Neural progenitor cell (in vitro differentiated cells): ENCODE measurements at regions not wholly inside any gene's neighbourhood (a gene's known extent, or its start where the extent isn't known, plus 50 kb on each side); places are given as distances from the start of the nearest gene placed in this dataset.
"Not testable (repeated sequence)": the region's sequence is repeated elsewhere in the genome, so short reads cannot be mapped to it uniquely, and the experiment has no call there.

Experiments used
- DNase-seq: peaks from one replicate; pipeline ENCODE4 v3.0.0-alpha.2; 2016; ENCODE audit warnings: low spot score
- H2AFZ ChIP-seq: fragments of 200-600 bp; sonication (generic); replicated peaks from 2 replicates; pipeline ENCODE4 v1.6.1; 2016; ENCODE audit warnings: antibody characterized with exemption
- H3F3A ChIP-seq: fragments of 200-600 bp; sonication (generic); 2 replicates; pipeline ENCODE4 v1.6.1; 2016; ENCODE audit warnings: antibody characterized with exemption, low read depth
- H3K27ac ChIP-seq: fragments of 200-600 bp; sonication (generic); 2 replicates; pipeline ENCODE4 v1.5.1; 2016; ENCODE audit warnings: mild to moderate bottlenecking
- H3K27me3 ChIP-seq: fragments of 200-600 bp; sonication (generic); 2 replicates; pipeline ENCODE4 v1.6.1; 2016; ENCODE audit warnings: mild to moderate bottlenecking, moderate library complexity
- H3K36me3 ChIP-seq: fragments of 200-600 bp; sonication (generic); 2 replicates; pipeline ENCODE4 v1.5.1; 2016
- H3K4me1 ChIP-seq: fragments of 200-600 bp; sonication (generic); 2 replicates; pipeline ENCODE4 v1.6.1; 2016; ENCODE audit warnings: mixed run types
- H3K4me2 ChIP-seq: fragments of 200-600 bp; sonication (generic); 2 replicates; pipeline ENCODE4 v1.6.1; 2016
- H3K4me3 ChIP-seq: fragments of 200-600 bp; sonication (generic); 2 replicates; pipeline ENCODE4 v1.5.1; 2016
- H3K79me2 ChIP-seq: fragments of 200-600 bp; sonication (generic); 2 replicates; pipeline ENCODE4 v1.6.1; 2016; ENCODE audit warnings: low read depth
- H3K9ac ChIP-seq: fragments of 200-600 bp; sonication (generic); 2 replicates; pipeline ENCODE4 v1.6.1; 2016
- H3K9me3 ChIP-seq: fragments of 200-600 bp; sonication (generic); 2 replicates; pipeline ENCODE4 v1.5.1; 2016; ENCODE audit warnings: low read depth
- H4K20me1 ChIP-seq: fragments of 200-600 bp; sonication (generic); 2 replicates; pipeline ENCODE4 v1.6.1; 2016; ENCODE audit warnings: low read depth
- H3K27ac Mint-ChIP-seq: 3 replicates; pipeline ENCODE4 v1.8.0; 2021; ENCODE audit warnings: mixed read lengths
- H3K27me3 Mint-ChIP-seq: 2 replicates; pipeline ENCODE4 v1.8.0; 2022; ENCODE audit warnings: low read depth, mild to moderate bottlenecking, inconsistent platforms, moderate library complexity, mixed read lengths; ENCODE audit not compliant: insufficient read depth
- H3K36me3 Mint-ChIP-seq: 3 replicates; pipeline ENCODE4 v1.8.0; 2021; ENCODE audit warnings: mixed read lengths
- H3K4me1 Mint-ChIP-seq: 3 replicates; pipeline ENCODE4 v1.8.0; 2021; ENCODE audit warnings: mixed read lengths
- H3K4me3 Mint-ChIP-seq: 3 replicates; pipeline ENCODE4 v1.8.0; 2021; ENCODE audit warnings: mild to moderate bottlenecking, moderate library complexity, mixed read lengths
- H3K9me3 Mint-ChIP-seq: 3 replicates; pipeline ENCODE4 v1.8.0; 2020; ENCODE audit warnings: mixed read lengths
- EZH2 ChIP-seq: fragments of 200-600 bp; sonication (generic); IDR thresholded peaks from 2 replicates; pipeline ENCODE4 v1.6.1; 2017; ENCODE audit warnings: antibody characterized with exemption, mild to moderate bottlenecking, moderate library complexity
- EZH2phosphoT487 ChIP-seq: fragments of 200-600 bp; sonication (generic); IDR thresholded peaks from 2 replicates; pipeline ENCODE4 v1.6.1; 2017; ENCODE audit warnings: antibody characterized with exemption
- TF ChIP-seq, protein P1 (sequence below): fragments of 200-600 bp; sonication (generic); IDR thresholded peaks from 2 replicates; pipeline ENCODE4 v1.5.1; 2017; ENCODE audit warnings: antibody characterized with exemption, mild to moderate bottlenecking

DNA sequence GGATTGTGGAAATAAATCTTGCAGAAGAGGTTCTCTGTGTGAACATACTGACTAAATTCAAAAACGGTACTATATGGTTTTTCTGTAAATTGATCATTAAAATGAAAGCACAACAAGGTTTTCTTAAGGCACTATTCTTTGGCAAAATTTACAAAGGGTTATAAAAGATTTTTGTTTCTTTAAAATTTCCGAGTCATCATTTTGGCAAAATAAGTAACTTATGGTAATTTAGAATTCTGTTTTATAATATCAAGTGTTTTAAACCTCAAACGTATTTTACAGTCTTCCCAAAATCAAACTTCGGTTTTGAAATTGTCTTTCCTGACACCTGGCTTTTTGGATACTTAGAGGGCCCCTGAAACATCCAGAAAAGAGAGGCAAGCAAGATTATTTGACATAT, 101.9 kb upstream of the TFPI start:
- H3K4me1 ChIP-seq = no peaks in the 10 kb centered on the region
- H3K9ac ChIP-seq = no peak overlapping the region
- TF ChIP-seq EZH2phosphoT487 (no peak), EZH2 (no peak)
- TF ChIP-seq, protein P1, sequence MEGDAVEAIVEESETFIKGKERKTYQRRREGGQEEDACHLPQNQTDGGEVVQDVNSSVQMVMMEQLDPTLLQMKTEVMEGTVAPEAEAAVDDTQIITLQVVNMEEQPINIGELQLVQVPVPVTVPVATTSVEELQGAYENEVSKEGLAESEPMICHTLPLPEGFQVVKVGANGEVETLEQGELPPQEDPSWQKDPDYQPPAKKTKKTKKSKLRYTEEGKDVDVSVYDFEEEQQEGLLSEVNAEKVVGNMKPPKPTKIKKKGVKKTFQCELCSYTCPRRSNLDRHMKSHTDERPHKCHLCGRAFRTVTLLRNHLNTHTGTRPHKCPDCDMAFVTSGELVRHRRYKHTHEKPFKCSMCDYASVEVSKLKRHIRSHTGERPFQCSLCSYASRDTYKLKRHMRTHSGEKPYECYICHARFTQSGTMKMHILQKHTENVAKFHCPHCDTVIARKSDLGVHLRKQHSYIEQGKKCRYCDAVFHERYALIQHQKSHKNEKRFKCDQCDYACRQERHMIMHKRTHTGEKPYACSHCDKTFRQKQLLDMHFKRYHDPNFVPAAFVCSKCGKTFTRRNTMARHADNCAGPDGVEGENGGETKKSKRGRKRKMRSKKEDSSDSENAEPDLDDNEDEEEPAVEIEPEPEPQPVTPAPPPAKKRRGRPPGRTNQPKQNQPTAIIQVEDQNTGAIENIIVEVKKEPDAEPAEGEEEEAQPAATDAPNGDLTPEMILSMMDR = no peak
- no peaks in the 10 kb centered on the region for H3K9me3 ChIP-seq
- Mint-ChIP-seq H3K4me3 (no peak overlapping the region), H3K36me3 (no peaks in the 10 kb centered on the region), H3K9me3 (peaks cover 4% of the 10 kb centered on the region), H3K27me3 (no peaks in the 10 kb centered on the region), H3K27ac (no peak overlapping the region), H3K4me1 (no peaks in the 10 kb centered on the region)
- no peaks in the 10 kb centered on the region for H3K36me3 ChIP-seq
- H3K79me2 ChIP-seq = no peaks in the 10 kb centered on the region
- no peak overlapping the region for H3K27ac ChIP-seq
- no peaks in the 10 kb centered on the region for H3K27me3 ChIP-seq
- H3K4me3 ChIP-seq = no peak overlapping the region
- no peak for DNase-seq
- no peak overlapping the region for H3K4me2 ChIP-seq
- H4K20me1 ChIP-seq = no peaks in the 10 kb centered on the region
- no peak overlapping the region for H2AFZ ChIP-seq
- H3F3A ChIP-seq = no peaks in the 10 kb centered on the region

DNA sequence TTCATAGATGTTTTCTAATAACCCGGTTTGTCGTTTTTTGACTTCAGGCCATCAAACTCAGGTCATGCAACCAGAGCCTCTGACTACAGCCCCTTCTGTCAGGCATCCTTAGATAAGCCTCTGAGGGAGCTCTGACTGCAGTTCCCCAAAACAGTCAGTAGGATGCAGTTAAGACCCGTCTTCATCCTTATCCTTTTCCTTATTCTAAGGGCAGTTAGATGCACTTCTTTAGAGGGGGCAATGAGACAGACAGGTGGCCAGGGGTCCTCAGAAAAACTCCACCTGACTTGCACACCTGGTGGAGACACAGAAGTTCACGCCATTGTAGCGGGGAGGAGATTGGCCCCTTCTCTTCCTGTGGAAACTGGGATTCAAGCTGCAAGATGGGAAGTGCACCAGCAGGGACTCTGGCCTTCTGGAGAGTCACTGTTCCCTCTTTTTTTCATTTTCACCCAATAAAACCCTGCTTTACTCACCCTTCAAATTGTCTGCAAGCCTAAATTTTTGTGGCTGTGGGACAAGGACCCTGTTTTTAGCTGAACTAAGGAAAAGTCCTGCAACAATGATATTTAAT, 104.8 kb upstream of the TFPI start:
- no peak overlapping the region for H3K9ac ChIP-seq
- no peaks in the 10 kb centered on the region for H3K27me3 ChIP-seq
- no peaks in the 10 kb centered on the region for H4K20me1 ChIP-seq
- H3K9me3 ChIP-seq = no peaks in the 10 kb centered on the region
- Mint-ChIP-seq H3K36me3 (peaks cover 3% of the 10 kb centered on the region), H3K4me1 (peaks cover 8% of the 10 kb centered on the region), H3K4me3 (no peak overlapping the region), H3K27me3 (no peaks in the 10 kb centered on the region), H3K27ac (no peak overlapping the region), H3K9me3 (peaks cover 9% of the 10 kb centered on the region)
- peak overlapping the region; percentile 45 for H2AFZ ChIP-seq
- no peak overlapping the region for H3K27ac ChIP-seq
- no peaks in the 10 kb centered on the region for H3K36me3 ChIP-seq
- no peaks in the 10 kb centered on the region for H3F3A ChIP-seq
- H3K4me1 ChIP-seq = peaks cover 4% of the 10 kb centered on the region
- TF ChIP-seq, protein P1 = peak; percentile 61
- TF ChIP-seq EZH2phosphoT487 = no peak
- H3K79me2 ChIP-seq = no peaks in the 10 kb centered on the region
- DNase-seq = peak; percentile 74
- no peak overlapping the region for H3K4me2 ChIP-seq
- no peak overlapping the region for H3K4me3 ChIP-seq

DNA sequence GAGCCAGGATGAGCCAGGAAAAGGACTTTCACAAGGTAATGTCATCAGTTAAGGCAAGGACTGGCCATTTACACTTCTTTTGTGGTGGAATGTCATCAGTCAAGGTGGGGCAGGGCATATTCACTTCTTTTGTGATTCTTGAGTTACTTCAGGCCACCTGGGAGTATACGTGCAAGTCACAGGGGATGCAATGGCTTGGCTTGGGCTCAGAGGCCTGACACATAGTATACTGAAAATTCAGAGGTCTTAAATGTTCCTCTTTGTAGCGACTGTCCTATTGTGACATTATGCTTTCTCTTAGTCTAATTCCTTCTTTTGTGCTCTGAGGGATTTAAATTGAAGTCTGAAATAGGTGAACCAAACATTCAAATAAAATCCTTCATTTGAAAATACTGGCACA, 121.8 kb upstream of the TFPI start:
- not testable (repeated sequence) for H3K27ac ChIP-seq, H3K27ac Mint-ChIP-seq, H3K36me3 ChIP-seq, H3F3A ChIP-seq, H3K4me1 Mint-ChIP-seq, H3K4me2 ChIP-seq, H3K79me2 ChIP-seq, H2AFZ ChIP-seq, H3K4me3 ChIP-seq, H3K27me3 Mint-ChIP-seq, H3K27me3 ChIP-seq, H4K20me1 ChIP-seq, H3K36me3 Mint-ChIP-seq, H3K9me3 Mint-ChIP-seq, DNase-seq, H3K4me1 ChIP-seq, H3K9ac ChIP-seq, H3K4me3 Mint-ChIP-seq, H3K9me3 ChIP-seq

DNA sequence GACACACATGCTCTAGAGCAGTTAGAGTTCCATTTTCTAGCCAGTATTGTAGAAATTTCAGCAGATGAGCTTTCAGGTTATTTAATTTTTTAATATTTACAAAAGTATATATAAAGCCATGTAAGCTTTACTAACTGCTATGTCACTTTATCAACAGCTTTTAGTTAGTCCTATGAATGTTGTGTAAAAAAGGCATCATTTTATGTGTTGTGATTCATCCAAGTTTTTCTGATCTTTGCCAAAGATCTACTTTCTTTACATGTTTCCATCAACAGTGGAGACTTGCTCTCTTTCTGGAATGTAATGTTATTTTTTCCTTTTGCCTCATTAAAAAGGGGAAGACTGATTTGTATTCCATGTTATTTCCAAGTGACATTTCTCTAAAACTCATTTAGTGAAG, 125.2 kb upstream of the TFPI start:
- Histone ChIP-seq H3F3A (no peaks in the 10 kb centered on the region), H4K20me1 (no peaks in the 10 kb centered on the region), H3K79me2 (no peaks in the 10 kb centered on the region), H3K4me3 (no peak overlapping the region), H3K27ac (no peak overlapping the region), H3K9ac (no peak overlapping the region), H2AFZ (no peak overlapping the region), H3K9me3 (no peaks in the 10 kb centered on the region), H3K36me3 (no peaks in the 10 kb centered on the region), H3K27me3 (no peaks in the 10 kb centered on the region), H3K4me1 (no peaks in the 10 kb centered on the region), H3K4me2 (no peak overlapping the region)
- Mint-ChIP-seq H3K36me3 (no peaks in the 10 kb centered on the region), H3K4me1 (peaks cover 12% of the 10 kb centered on the region), H3K9me3 (no peaks in the 10 kb centered on the region), H3K4me3 (no peak overlapping the region), H3K27me3 (peaks cover 2% of the 10 kb centered on the region), H3K27ac (no peak overlapping the region)
- DNase-seq = no peak
- TF ChIP-seq EZH2 (no peak), EZH2phosphoT487 (no peak)
- TF ChIP-seq, protein P1 = no peak
